HG03469 (cell line): ENCODE measurements at regions not wholly inside any gene's neighbourhood (a gene's known extent, or its start where the extent isn't known, plus 50 kb on each side); places are given as distances from the start of the nearest gene placed in this dataset.
"Not testable (repeated sequence)": the region's sequence is repeated elsewhere in the genome, so short reads cannot be mapped to it uniquely, and the experiment has no call there.

Experiments
- ATAC-seq: cut with Tn5 transposase; IDR thresholded peaks from one replicate; pipeline ENCODE4 v1.9.1; 2021; ENCODE audit warnings: mild to moderate bottlenecking, moderate library complexity, moderate number of reproducible peaks; ENCODE audit not compliant: unreplicated experiment

- no peak for ATAC-seq
Measured at GRCh38 chrX:102784550-102784949, 64.0 kb downstream of the GPRASP3 start.

GRCh38 chrX:102787283-102787682, 66.7 kb downstream of the GPRASP3 start:
- no peak for ATAC-seq

- no peak for ATAC-seq
Measured at GRCh38 chrX:102808336-102808735, 87.8 kb downstream of the GPRASP3 start.

GRCh38 chrX:102818269-102818668, 97.7 kb downstream of the GPRASP3 start:
- ATAC-seq: not testable (repeated sequence)

GRCh38 chrX:102832661-102833060, 104.4 kb upstream of the RAB40AL start:
- no peak for ATAC-seq

- no peak for ATAC-seq
Measured at GRCh38 chrX:102833136-102833535, 103.9 kb upstream of the RAB40AL start.

GRCh38 chrX:102835504-102836146, 101.4 kb upstream of the RAB40AL start:
- no peak for ATAC-seq

GRCh38 chrX:102837847-102838246, 99.2 kb upstream of the RAB40AL start:
- ATAC-seq: no peak

- no peak for ATAC-seq
Measured at GRCh38 chrX:102840871-102841705, 96.0 kb upstream of the RAB40AL start.

- ATAC-seq: no peak
Measured at GRCh38 chrX:102841706-102842003, 95.4 kb upstream of the RAB40AL start.

- no peak for ATAC-seq
Measured at GRCh38 chrX:102845020-102845419, 92.1 kb upstream of the RAB40AL start.

- ATAC-seq: no peak
Measured at GRCh38 chrX:102846544-102847236, 90.4 kb upstream of the RAB40AL start.

GRCh38 chrX:102847362-102847761, 89.7 kb upstream of the RAB40AL start:
- ATAC-seq: no peak

- no peak for ATAC-seq
Measured at GRCh38 chrX:102849396-102849795, 87.7 kb upstream of the RAB40AL start.

GRCh38 chrX:102858826-102859549, 78.1 kb upstream of the RAB40AL start:
- ATAC-seq: not testable (repeated sequence)

GRCh38 chrX:102859550-102859871, 77.6 kb upstream of the RAB40AL start:
- ATAC-seq: no peak

- no peak for ATAC-seq
Measured at GRCh38 chrX:102860235-102860634, 76.8 kb upstream of the RAB40AL start.

- ATAC-seq: peak; percentile 82
Measured at GRCh38 chrX:102863735-102864134, 73.3 kb upstream of the RAB40AL start.

- no peak for ATAC-seq
Measured at GRCh38 chrX:102866981-102867656, 70.0 kb upstream of the RAB40AL start.

GRCh38 chrX:102883491-102883890, 53.6 kb upstream of the RAB40AL start:
- ATAC-seq: no peak
